ENCODE measurements at regions not wholly inside any gene's neighbourhood (a gene's known extent, or its start where the extent isn't known, plus 50 kb on each side); places are given as distances from the start of the nearest gene placed in this dataset.

DNA sequence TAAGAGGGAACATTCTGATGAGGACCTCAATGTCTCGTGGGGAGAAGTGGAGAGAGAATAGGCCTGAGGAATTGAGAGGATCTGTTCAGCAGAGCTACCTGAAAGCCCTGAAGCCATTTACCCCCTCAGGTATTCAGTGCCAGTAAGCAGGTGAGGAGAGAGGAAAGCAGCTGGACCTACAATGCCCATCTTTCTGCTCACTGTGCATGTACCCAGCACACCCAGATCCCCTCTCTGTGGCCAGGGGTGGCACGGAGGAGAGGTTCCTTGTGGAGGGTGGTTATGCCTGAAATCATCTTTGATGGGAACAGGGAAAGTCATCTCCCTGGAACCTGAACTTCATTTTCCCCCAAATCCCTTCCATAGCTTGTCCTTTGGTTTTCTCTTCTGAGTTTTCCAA is 277.8 kb upstream of the B3GAT1 start:
- no peak for DNase-seq (ENCODE audit: low read depth)

DNA sequence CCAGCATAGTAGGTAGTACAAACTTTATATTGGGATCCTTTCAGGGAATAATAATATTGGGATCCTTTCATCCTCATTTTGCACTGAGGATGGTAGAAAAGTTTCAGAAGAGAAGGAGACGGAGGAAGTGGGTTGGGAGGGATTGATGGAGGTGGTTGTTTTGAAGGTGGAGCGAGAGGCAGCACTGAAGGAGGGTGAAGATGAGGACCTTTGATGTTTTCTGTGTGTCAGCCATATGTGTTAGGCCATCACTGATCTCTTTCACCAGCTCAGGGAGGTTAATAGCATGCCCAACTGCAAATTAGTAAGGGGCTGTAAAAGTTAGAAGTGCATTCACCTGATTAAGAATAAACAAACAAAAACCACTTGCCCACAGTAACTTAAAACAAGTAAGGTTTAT is 275.5 kb upstream of the B3GAT1 start:
- DNase-seq (ENCODE audit: low read depth): no peak

DNA sequence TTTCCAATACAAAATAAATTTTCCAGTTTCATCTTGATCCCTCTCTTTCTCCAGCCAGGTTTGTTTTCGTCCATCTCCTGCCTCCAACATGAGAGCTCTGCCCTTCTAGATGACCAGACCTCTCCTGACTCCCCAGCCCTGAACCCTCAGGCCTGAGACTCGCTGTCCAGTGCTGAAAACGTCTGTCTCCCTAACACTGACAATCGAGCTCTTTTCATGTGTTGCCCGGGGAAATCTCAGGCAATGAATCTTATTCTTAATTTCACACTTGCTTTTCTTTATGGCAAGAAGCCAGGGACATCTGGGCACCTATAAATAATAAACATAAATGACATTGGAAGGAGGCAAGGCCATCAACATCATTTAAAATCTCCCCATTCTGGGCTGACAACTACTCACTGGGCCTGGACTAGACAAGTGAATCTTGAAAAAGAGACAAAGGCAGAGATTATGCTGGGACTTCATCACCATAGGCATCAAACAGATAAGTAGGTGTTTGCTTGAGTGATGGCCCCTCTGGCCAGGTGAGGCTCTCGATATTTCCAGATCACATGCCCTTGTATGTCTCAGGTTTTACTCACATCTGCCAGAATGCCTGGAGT is 274.5 kb upstream of the B3GAT1 start:
- DNase-seq (ENCODE audit: low read depth): no peak

DNA sequence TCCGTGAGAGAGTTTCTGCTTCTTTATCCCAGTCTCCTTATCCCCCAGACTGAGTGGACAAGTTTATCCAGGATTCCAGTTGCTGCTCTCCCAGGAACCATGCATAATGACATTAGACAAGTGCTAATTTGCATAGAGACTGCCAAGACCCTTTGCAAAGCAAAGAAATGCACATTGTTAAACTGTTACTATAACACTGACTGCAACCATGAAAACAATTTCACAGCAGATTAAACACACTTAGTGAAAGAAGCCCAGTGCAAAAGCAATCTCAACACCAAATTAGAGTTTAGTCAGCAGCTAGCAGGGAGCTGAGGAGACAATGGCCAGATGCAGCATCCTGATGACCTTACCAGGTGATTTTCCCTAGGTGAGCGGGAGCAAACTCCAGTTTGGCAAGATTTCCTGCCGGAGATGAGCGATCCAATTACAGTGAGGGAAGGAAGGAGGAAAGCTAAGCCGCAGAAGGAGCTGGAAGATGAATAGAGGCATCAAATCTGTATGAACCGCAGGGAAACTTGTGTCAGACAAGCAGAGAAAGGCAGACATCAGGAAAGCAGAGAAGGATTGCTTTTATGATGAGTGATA is 273.8 kb upstream of the B3GAT1 start:
- DNase-seq (ENCODE audit: low read depth): no peak

DNA sequence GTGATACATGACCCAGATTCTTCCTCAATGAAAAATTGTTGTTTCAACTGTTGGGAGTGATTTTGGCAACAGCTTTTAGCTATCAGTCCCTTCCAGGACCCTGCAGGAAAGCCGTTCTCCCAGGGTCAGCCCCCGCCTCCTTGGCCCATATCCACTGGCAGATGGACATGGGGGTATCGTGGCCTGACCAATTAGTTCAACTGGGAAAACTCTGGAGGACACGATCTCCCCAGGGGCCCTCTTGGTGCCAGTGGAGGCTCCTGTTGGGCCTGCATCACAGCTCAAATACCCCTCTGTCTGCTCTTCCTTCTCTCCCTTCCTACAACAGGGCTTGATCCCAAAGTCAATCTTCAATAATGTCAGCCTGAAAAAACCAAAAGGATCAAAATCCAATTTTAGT is 272.5 kb upstream of the B3GAT1 start:
- DNase-seq (ENCODE audit: low read depth): no peak

DNA sequence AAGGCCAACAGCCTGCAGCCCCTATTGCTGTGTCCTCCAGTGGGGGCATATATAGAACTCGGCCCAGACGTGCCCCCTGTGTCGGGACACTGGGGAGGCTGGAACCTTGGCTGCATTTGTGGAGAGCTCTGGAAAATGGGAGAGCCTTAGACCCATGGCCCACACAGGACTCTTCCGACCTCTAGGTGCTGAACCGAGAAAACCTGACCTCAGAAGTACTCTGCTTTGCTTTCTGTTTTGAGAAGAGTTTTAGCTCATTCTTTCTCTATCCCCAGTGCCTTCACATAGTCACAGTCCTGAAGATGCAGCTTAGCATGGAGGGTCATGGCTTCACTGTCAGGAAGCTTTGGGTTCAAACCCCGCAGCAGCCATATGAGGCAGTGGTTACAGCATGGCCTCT is 271.8 kb upstream of the B3GAT1 start:
- no peak for DNase-seq (ENCODE audit: low read depth)

DNA sequence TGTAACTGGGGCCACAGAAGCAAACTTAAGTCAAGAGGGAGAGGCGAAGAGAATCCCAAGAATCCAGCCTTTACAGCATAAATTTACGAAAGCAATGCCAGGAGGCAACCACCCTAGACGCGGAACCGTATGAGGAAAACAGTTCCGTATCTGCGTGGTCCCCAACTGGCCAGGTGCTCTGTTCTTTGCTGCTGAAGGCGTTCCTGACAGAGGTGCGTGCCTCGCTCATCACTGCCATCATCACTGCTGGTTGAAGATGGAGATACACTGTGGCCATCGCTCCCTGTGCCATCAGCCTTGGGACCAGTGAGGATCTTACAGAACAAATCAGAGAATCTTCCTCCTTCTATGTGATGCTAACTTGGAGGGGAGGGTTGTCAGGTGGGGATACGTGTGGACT is 270.5 kb upstream of the B3GAT1 start:
- no peak for DNase-seq (ENCODE audit: low read depth)

DNA sequence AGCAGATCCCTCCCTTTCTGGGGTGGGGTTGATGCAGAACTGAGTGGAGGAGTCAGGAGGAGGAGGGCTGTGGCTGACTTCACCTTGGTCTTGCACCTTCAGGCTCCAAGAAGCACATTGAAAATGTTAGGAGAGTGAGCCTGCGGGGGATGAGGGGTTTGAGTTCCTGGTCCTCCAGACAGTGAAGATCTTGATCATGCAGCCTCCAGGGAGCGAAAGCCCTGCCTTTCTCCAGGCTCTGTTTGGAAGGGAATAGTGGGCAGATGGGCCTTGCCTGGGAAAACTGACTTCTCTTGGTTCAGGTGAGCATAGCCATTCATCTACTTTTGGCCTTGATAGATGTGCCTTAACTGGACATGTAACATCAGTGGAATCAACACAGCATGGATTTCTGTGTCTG is 267.6 kb upstream of the B3GAT1 start:
- DNase-seq (ENCODE audit: low read depth): no peak

DNA sequence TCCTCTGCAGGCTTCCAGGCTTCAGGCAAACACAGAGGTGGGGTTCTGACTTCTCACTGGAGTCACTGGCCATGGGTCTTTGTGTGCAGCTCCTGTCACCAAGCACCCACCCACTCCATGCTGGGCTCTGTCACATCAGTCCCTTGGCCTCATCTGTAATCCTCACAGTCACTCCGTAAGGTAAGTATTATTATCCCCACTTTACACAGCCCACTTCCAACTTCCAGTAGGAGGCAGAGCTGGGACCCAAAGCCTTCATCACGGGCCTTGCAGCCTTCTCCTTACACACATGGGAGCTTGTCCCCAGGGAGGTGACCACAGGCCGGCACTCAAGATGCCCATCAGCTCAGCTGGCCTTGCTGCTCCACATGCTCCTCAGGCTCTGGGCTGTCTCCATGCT is 266.7 kb upstream of the B3GAT1 start:
- no peak for DNase-seq (ENCODE audit: low read depth)

DNA sequence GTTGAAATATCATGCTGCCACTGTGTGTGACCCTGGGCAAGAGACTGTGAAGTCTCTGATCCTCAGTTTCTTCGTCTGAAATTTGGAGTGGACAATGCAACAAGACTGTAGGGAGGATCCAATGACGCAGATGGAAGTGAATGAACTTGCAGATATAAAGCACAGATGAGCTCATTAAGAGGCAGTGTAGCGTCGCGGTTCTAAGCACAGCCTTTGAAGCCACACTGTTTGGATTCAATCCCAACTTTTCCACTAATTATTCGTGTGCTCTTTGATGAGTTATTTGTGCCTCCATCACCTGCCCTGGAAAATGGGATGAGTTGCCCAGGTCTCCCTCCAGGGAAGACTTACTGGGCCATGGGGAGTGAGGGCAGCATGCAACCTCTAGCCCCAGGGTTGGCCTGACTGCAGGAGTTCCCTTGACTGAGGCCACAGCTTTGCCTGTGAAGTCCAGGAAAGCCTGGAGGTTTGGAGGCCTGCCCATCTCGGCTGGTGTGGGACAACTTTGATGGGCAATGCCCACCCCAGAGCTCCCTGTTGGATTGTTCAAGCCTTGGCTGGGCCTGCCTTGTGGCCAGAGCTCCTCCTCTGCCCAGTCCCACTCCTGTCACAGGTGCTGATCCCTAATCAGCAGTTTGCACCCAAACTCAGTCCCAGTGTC is 266.0 kb upstream of the B3GAT1 start:
- no peak for DNase-seq (ENCODE audit: low read depth)

DNA sequence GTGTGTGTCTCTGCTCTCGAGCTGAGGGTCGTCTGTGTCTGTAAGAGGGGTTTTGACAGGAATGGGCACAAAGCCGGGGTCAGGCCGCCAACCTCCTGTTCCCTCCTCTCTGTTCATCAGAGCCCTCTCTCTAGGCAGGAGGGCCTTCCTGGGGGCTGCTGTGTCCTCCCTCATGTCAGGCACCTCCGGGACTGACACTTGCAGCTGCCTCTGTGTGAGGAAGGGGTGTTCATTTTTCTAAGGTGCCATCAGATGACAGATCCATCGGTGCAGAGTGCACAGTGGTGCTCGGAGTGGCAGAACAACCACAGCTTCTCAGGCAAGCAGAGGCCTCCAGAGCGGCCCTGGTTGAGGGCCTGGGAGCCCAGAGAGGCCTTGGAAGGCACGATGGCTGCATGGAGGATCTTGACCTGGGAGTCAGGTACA is 265.4 kb upstream of the B3GAT1 start:
- no peak for DNase-seq (ENCODE audit: low read depth)

DNA sequence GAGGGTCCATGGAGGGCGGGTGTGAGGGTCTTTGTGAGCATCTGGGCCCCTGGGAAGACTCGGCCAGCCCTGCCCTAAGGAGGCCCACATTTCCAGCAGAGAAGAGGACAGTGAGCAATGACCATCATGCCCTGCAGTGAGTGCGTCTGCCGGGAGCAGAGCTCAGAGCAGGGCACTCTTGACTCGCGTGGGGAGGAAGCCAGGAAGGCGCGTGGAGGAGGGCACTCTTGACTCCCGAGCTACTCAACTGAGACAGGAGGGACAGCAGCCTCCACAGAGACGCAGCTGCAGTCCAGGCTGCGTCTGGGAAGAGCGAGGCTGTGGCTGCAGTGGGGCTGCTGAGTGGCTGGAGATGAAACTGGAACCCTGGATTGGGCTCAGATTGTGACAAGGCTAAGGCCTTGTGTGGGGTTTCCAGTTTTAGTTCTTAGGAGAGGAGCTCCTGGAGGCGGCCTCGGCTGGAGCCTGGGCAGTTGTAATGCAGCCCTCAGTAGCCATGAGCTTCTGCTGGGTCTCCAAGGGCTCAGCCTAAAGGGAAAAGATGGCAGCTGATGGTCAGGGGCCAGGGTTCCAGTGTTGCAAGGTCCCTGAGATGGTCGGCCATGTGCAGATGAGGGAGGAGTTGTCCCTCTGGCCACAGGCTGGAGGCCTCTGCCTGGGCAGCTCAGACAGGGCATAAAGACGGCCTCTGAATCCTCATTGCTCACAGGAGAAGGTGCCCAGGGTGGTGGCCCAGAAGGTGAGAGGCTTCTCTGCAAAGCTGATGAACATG is 264.7 kb upstream of the B3GAT1 start:
- no peak for DNase-seq (ENCODE audit: low read depth)

DNA sequence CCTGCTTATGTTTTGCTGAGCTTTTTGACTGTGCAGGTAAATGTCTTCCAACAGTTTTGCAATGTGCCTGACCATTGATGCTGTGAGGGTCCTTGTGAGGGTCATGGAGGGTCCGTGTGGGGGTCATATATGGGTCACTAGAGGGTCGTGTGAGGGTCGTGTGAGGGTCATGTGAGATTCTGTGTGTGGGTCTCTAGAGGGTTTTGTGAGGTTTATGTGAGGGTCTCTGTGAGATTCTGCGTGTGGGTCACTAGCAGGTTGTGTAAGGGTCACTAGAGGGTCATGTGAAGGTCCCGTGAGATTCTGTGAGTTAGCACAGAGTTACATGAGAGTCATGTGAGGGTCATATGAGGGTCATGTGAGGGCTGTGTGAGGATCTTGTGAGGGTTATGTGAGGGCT is 263.9 kb upstream of the B3GAT1 start:
- no peak for DNase-seq (ENCODE audit: low read depth)

DNA sequence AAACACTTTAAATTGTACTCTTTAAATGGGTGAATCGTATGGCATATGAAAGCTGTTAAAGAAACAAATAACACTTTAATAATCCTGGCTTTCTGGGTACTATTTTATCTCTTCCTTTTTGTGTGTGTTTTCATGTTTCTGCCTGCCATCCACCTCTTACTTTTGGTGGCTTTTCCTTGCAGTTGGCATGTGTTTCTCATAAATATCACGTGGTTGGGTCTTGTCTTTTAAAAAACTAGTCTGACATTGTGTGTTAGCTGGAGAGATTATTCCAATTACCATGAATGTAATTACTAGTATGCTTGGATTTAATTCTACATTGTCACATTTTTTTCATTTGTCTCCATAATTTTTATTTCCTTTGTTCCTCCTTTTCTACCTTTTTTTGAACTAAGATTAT is 262.9 kb upstream of the B3GAT1 start:
- no peak for DNase-seq (ENCODE audit: low read depth)

DNA sequence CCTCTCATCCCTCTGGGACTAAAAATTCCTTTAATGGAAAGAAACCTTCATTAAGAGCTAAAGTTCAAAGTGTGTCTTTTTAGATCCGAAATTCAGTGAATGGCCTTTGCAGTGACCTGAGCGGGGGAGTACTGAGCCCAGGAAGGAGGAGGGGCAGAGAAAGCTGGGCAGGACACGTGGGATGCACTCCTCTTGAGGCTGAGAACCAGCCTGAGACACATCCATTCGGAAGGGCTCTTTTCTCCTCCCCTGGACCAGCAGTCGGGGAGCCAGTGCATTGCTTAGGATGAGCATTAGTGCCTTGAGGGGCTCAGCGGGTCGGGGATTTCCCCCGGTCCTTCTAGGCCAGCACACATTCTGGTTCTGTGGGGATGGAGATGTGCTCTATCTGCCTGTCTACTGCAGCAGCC is 258.9 kb upstream of the B3GAT1 start:
- no peak for DNase-seq (ENCODE audit: low read depth)

DNA sequence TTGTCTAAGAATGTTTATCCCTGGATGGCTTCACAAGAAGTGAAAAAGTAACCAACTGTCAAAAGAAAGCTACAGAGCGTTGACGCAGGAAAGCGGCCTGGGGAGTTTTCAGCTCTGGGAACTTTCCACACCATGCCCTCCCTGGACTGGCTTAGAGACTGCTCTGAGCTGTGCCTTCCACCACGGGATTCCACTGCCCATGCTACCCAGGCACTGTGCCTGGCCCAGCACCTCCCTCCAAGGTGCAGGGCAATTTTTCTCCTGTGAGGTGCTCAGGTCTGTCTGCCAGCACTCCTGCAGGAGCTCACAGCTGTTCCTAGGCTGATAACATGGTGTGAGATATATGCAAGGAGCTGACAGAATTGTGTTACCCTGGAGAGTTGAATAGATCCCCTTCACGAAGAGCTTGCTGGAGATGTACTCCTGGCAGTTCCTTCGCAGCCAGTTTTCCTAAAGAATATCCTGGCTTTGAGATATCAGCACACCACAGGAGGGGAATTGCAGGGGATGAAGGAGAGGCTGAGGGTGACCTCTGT is 258.3 kb upstream of the B3GAT1 start:
- DNase-seq (ENCODE audit: low read depth): no peak

DNA sequence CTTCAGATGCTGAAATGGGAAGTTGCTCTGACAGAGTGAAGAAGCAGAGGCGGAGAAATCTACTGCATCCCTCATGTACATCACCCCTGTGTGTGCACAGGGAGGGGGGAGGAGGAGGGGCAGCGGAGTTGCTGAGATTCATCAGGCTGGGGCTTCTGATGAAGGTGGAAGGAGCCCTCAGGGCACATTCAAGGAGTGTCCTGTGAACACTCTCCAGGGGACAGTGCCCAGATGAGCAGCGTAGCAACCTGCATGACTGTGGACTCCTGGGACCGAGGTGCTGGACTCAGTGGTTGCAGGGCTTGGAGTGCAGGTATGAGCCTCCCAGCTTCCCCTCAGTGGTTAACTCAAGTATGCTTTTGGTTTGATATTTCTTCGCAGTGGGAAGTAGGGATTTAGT is 257.8 kb upstream of the B3GAT1 start:
- DNase-seq (ENCODE audit: low read depth): no peak

DNA sequence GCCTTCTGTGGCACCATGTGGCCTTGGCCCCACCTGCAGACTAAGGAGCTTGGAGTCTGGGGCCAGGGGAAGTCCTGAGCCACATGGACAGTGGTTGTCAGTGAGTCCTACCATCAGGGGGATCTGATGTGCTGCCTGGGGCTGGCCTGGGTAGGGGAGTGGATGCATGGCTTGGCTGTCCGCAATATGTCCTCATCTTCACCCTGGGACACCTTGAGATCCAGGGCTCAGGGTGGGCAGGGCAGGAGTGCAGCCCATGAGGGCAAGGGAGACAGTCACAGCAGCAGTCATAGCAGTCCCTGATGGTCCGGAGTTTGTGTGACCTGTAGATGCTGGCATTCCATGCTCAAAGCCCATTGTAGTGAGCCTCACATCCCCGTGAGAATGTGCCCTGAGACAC is 256.8 kb upstream of the B3GAT1 start:
- DNase-seq (ENCODE audit: low read depth): no peak

DNA sequence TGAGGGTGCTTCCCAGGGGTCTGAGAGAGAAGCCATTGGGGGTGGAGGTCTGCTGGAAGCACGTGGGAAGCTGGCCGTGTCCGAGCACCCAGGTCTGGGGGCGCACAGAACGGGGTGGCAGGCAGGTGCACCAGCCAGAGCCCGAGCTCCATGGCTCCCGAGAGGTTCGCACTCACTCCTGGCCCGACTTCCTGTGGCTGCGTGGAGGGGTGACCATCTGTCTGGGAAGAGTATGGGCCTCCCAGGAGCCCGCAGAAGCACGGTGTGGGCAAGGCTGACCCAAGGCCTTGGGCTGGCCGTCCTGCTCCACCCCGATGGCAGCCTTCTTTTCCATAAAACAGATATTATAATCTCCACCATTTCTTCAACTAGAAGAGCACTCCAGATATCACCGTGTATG is 256.0 kb upstream of the B3GAT1 start:
- no peak for DNase-seq (ENCODE audit: low read depth)

DNA sequence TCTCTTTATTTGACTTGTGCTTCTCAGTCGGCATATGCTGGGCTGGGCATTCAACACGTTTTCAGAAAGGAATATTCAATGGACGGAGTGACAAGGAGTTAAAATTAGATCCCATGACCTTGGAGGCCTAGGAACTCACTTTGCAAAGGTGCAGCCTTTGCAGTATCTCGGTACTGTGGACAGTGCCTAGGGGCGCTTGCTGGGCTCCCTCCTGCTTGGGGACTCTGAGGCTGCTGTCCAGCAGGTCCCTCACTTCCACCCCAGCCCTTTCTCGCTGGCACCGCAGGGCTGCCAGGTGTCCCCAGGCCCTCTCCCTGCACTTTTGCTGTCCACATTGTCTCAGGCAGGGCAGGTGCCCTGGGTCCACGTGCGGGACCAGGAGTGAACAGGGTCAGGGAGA is 255.5 kb upstream of the B3GAT1 start:
- no peak for DNase-seq (ENCODE audit: low read depth)

DNA sequence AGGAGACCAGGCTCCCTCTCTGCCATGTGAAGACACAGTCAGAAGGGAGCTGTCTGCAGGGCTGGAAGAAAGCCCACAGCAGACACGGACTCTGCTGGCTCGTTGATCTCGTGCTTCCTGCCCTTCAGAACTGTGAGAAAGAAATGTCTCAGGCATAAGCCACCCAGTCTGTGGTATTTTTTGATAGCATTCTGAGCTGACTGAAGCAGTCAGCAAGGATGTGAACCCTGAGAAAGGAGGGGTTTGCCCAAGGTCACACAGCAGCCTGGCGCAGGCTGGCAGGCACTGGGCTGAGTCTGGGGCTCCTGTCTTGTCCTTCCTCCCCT is 255.1 kb upstream of the B3GAT1 start:
- DNase-seq (ENCODE audit: low read depth): no peak

DNA sequence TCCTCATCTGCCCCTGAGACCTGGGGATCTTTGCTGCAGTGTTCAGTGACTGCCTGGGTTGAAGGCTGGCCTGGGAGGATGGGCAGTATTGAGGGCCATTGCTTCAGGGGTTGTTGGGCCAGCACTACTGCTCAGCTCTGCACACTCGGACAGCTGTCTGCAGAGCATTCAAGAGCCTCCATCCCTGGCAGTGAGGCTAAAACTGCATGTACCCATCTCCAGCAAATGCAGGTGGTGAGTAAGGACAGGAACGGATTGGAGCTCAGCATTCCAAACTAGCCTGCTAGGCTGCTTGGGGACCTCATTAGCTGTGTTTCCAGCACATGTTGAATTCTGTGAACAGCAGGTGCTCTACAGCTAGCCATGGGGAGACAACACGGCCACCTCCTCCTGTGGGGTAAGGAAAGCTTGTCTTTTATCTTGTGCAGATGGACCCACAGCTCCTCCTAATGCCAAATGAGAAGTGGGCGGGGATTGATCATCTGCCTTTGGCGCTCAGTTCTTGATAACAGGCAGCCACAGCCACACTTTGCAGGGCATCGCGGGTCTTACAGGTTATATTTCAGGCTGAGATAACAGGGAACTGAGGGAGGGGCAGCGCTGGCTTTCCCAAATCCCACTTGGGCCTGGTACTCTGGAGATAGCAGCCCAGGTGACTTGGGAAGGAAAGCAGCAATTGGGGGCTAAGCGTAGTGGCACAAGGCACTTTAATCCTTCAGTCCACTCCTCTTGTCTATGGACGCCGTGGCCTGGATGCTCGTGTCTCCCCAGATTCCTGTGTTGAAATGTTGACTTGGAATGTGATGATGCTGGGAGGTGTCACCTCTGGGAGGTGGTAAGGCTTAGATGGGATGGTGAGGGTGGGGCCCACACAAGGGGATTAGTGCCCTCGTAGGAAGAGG is 254.5 kb upstream of the B3GAT1 start:
- DNase-seq (ENCODE audit: low read depth): no peak
